Chondrocyte (in vitro differentiated cells): ENCODE measurements at regions not wholly inside any gene's neighbourhood (a gene's known extent, or its start where the extent isn't known, plus 50 kb on each side); places are given as distances from the start of the nearest gene placed in this dataset.

Experiments used
- DNase-seq: peaks from one replicate; pipeline ENCODE4 v3.0.0; 2021; ENCODE audit warnings: mixed read lengths, low spot score
- H3K27ac Mint-ChIP-seq: one replicate; pipeline ENCODE4 v1.8.0; 2021; ENCODE audit warnings: mild to moderate bottlenecking, moderate library complexity, mixed read lengths; ENCODE audit not compliant: unreplicated experiment
- H3K27me3 Mint-ChIP-seq: 2 replicates; pipeline ENCODE4 v1.8.0; 2021; ENCODE audit warnings: low read depth, mixed read lengths
- H3K36me3 Mint-ChIP-seq: 2 replicates; pipeline ENCODE4 v1.8.0; 2021; ENCODE audit warnings: low read depth, mixed read lengths
- H3K4me1 Mint-ChIP-seq: 2 replicates; pipeline ENCODE4 v1.8.0; 2021; ENCODE audit warnings: low read depth, mild to moderate bottlenecking, mixed read lengths
- H3K4me3 Mint-ChIP-seq: one replicate; pipeline ENCODE4 v1.8.0; 2021; ENCODE audit warnings: mild to moderate bottlenecking, moderate library complexity, mixed read lengths; ENCODE audit not compliant: unreplicated experiment
- H3K9me3 Mint-ChIP-seq: 2 replicates; pipeline ENCODE4 v1.8.0; 2021; ENCODE audit warnings: low read depth, mixed read lengths
- TF ChIP-seq, protein P1 (sequence below): fragments of 200-600 bp; sonication (generic); IDR thresholded peaks from 2 replicates; pipeline ENCODE4 v1.5.0; 2021; ENCODE audit warnings: antibody characterized with exemption, mild to moderate bottlenecking, moderate library complexity

DNA sequence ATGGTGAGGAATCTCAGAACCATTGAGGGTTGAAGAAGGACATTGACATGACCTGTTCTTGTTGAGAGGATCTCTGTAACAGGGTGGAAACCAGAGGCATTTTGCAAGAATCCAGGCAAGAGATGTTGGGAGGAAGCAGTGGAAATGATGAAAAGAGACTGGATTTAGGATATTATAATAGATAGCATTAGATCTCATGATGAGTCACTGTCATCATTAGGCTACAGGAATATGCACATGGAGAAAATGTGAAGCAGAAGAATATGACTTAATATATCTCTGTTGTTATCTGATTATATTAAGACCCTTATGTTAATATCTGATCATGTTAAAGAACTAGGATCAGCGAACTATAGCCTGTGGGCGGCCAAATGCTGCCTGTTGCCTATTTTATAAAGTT is 393.0 kb upstream of the MTPN start:
- TF ChIP-seq, protein P1, sequence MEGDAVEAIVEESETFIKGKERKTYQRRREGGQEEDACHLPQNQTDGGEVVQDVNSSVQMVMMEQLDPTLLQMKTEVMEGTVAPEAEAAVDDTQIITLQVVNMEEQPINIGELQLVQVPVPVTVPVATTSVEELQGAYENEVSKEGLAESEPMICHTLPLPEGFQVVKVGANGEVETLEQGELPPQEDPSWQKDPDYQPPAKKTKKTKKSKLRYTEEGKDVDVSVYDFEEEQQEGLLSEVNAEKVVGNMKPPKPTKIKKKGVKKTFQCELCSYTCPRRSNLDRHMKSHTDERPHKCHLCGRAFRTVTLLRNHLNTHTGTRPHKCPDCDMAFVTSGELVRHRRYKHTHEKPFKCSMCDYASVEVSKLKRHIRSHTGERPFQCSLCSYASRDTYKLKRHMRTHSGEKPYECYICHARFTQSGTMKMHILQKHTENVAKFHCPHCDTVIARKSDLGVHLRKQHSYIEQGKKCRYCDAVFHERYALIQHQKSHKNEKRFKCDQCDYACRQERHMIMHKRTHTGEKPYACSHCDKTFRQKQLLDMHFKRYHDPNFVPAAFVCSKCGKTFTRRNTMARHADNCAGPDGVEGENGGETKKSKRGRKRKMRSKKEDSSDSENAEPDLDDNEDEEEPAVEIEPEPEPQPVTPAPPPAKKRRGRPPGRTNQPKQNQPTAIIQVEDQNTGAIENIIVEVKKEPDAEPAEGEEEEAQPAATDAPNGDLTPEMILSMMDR = no peak

DNA sequence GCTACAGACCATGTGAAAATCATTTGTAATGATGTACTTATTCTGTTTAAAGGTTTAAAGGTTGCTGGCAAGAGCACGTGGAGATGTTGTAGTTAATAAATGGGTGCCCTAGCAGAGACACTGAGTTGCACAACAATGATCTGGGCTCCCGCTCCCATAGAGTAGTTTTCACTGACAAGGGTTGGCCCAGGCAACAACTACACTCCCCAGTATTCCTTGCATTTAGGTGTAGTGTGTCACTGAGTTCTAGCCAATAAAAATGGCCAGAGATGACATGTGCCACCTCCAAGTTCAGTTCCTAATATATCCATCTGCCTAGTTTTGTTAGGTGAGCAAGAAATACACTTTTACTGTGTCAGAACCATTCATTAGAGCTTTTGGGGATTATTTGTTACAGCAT is 392.1 kb upstream of the MTPN start:
- Mint-ChIP-seq H3K4me3 (no peak overlapping the region), H3K27ac (no peak overlapping the region), H3K4me1 (no peaks in the 10 kb centered on the region), H3K36me3 (no peaks in the 10 kb centered on the region), H3K9me3 (no peaks in the 10 kb centered on the region), H3K27me3 (peaks cover 5% of the 10 kb centered on the region)
- no peak for DNase-seq
- TF ChIP-seq, protein P1 = no peak

More for the DNA sequence above, 393.0 kb upstream of the MTPN start:
- DNase-seq = no peak
- Mint-ChIP-seq H3K27me3 (peaks cover 5% of the 10 kb centered on the region), H3K4me3 (no peak overlapping the region), H3K27ac (no peak overlapping the region), H3K4me1 (no peaks in the 10 kb centered on the region), H3K36me3 (no peaks in the 10 kb centered on the region), H3K9me3 (no peaks in the 10 kb centered on the region)

DNA sequence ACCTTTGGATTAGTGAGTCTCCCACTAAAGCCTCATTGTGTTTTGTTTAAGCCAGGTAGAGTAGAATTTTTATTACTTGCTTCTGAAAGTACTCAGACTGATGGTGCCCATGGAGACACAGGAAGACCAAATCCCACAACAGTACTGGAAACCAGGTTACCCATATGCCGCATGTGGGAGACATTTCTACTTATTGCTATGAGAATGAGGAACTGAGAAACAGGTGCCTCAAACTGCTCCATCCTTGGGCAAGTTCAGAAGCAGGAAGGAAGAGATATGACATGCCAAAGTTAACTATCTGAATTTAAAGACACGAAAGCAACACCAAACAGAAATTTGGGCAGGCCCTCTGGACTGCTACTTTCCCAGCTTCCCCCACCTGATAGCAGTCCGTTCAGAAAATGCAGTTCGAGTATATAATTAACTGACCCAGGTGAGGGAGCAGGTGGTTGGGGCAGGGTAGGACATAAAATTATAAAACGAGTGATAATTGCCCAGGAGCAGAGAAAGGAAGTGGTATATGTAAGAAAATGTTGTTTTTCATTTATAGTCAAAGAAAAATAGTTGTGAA is 382.3 kb upstream of the MTPN start:
- Mint-ChIP-seq H3K4me3 (no peak overlapping the region), H3K9me3 (peaks cover 12% of the 10 kb centered on the region), H3K4me1 (no peaks in the 10 kb centered on the region), H3K27ac (no peak overlapping the region), H3K27me3 (peaks cover 6% of the 10 kb centered on the region), H3K36me3 (no peaks in the 10 kb centered on the region)
- TF ChIP-seq, protein P1 = no peak
- DNase-seq = no peak

DNA sequence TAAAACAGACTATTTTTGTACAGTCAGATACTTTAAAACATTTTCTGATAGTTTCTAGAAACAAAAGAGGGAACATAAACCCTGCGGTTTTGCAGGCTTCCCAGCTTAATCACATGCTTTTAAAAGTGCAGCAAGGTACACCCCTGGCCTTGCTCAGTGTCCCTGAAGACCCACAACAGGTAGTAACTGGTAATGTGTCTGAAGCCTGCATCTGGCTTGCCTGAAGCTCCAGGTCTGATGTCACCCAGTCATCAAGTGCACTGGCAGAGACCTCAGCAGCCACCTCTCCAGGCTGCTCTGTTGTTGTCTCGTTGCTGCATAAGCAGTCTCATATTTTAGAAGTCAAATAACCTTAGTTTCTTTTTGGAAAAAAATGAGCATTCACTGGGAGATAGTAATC is 376.1 kb upstream of the MTPN start:
- Mint-ChIP-seq H3K9me3 (no peaks in the 10 kb centered on the region), H3K4me1 (no peaks in the 10 kb centered on the region), H3K27me3 (peaks cover 11% of the 10 kb centered on the region), H3K4me3 (no peak overlapping the region), H3K27ac (no peak overlapping the region), H3K36me3 (no peaks in the 10 kb centered on the region)
- TF ChIP-seq, protein P1 = no peak
- DNase-seq = no peak

DNA sequence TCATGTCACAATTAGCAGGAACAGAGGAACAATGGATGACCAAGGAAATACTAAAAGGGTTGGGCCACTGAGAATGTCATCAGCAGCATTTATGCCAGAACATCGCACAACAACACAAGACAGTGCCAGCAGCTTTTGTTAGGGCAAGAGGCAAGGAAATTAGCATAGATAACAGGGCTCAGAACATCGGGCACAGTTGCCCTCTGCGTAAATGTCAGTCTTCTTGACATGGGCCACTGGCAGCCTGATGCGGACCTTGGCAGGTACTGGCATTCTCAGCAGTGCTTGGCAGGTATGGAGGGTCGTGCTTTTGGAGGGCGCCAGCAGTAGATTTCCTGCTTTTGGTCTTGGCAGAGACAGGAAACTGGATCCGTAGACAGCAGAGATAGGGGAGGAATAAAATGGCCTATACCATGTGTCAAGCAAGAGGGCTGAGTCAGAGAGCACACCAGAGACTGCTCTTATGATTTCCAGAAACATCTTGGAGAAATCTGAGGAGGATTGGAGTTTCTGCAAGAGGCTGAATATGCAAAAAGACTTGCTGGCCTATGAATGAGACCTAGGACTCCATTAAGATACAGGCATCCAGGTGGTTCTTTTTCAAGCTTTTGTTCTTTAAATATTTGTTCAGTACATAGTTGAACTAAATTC is 371.5 kb upstream of the MTPN start:
- H3K9me3 Mint-ChIP-seq = no peaks in the 10 kb centered on the region
- H3K4me3 Mint-ChIP-seq = no peak overlapping the region
- peaks cover 5% of the 10 kb centered on the region for H3K27me3 Mint-ChIP-seq
- no peak for DNase-seq
- TF ChIP-seq, protein P1 = no peak
- H3K27ac Mint-ChIP-seq = no peak overlapping the region
- H3K4me1 Mint-ChIP-seq = no peaks in the 10 kb centered on the region
- no peaks in the 10 kb centered on the region for H3K36me3 Mint-ChIP-seq
